GM12874 (cell line): ENCODE measurements at regions not wholly inside any gene's neighbourhood (a gene's known extent, or its start where the extent isn't known, plus 50 kb on each side); places are given as distances from the start of the nearest gene placed in this dataset.

Experiments
- CTCF ChIP-seq: IDR thresholded peaks from 2 replicates; pipeline ENCODE4 v1.5.1; 2011; ENCODE audit warnings: low read depth, mild to moderate bottlenecking, control low read depth, low read length, moderate library complexity; ENCODE audit not compliant: insufficient read depth

- no peak for TF ChIP-seq CTCF
Observed at GRCh38 chr5:125143011-125143410, 396.6 kb upstream of the ZNF608 start.

- no peak for TF ChIP-seq CTCF
Observed at GRCh38 chr5:125148076-125148475, 401.6 kb upstream of the ZNF608 start.

GRCh38 chr5:125148706-125149105 is 402.3 kb upstream of the ZNF608 start:
- TF ChIP-seq CTCF = no peak

- TF ChIP-seq CTCF = no peak
Observed at GRCh38 chr5:125149110-125149509, 402.7 kb upstream of the ZNF608 start.

GRCh38 chr5:125149527-125149926 is 403.1 kb upstream of the ZNF608 start:
- TF ChIP-seq CTCF = no peak

- no peak for TF ChIP-seq CTCF
Observed at GRCh38 chr5:125150041-125150669, 403.7 kb upstream of the ZNF608 start.

- no peak for TF ChIP-seq CTCF
Observed at GRCh38 chr5:125151150-125151900, 404.9 kb upstream of the ZNF608 start.
